ENCODE measurements at regions not wholly inside any gene's neighbourhood (a gene's known extent, or its start where the extent isn't known, plus 50 kb on each side); places are given as distances from the start of the nearest gene placed in this dataset.
A peak's percentile ranks its signal among the peaks of the same experiment; 100 is the strongest.
"Not testable (repeated sequence)": the region's sequence is repeated elsewhere in the genome, so short reads cannot be mapped to it uniquely, and the experiment has no call there.

GRCh38 chr3:152768478-152768877, 66.5 kb upstream of the P2RY1 start:
- Histone ChIP-seq H3K4me2 (ENCODE audit: low read length) (no peak overlapping the region), H3K9ac (ENCODE audit: low read depth, low read length) (no peak overlapping the region), H3K4me1 (ENCODE audit: control insufficient read depth, insufficient read depth, low read length) (no peaks in the 10 kb centered on the region), H3K9me3 (replicated peaks; ENCODE audit: low read length) (no peaks in the 10 kb centered on the region), H3K27me3 (ENCODE audit: control insufficient read depth, insufficient read depth, low read length) (no peaks in the 10 kb centered on the region), H3K4me3 (ENCODE audit: low read length) (no peak overlapping the region), H3K36me3 (ENCODE audit: insufficient read depth, low read length) (no peaks in the 10 kb centered on the region)

- H3K4me3 ChIP-seq (ENCODE audit: low read length), result no peak overlapping the region
- H3K36me3 ChIP-seq (ENCODE audit: insufficient read depth, low read length), result no peaks in the 10 kb centered on the region
- H3K9ac ChIP-seq (ENCODE audit: low read depth, low read length), result no peak overlapping the region
- no peaks in the 10 kb centered on the region for H3K27me3 ChIP-seq (ENCODE audit: control insufficient read depth, insufficient read depth, low read length)
- H3K9me3 ChIP-seq (replicated peaks; ENCODE audit: low read length), result no peaks in the 10 kb centered on the region
- no peak overlapping the region for H3K4me2 ChIP-seq (ENCODE audit: low read length)
- no peaks in the 10 kb centered on the region for H3K4me1 ChIP-seq (ENCODE audit: control insufficient read depth, insufficient read depth, low read length)
These were observed 65.4 kb upstream of the P2RY1 start for GRCh38 chr3:152769523-152769922.

GRCh38 chr3:152770296-152770695, 64.6 kb upstream of the P2RY1 start:
- H3K9ac ChIP-seq (ENCODE audit: low read depth, low read length), result no peak overlapping the region
- H3K4me3 ChIP-seq (ENCODE audit: low read length), result no peak overlapping the region
- no peak overlapping the region for H3K4me2 ChIP-seq (ENCODE audit: low read length)
- H3K36me3 ChIP-seq (ENCODE audit: insufficient read depth, low read length), result no peaks in the 10 kb centered on the region
- H3K9me3 ChIP-seq (replicated peaks; ENCODE audit: low read length), result no peaks in the 10 kb centered on the region
- H3K27me3 ChIP-seq (ENCODE audit: control insufficient read depth, insufficient read depth, low read length), result no peaks in the 10 kb centered on the region
- no peaks in the 10 kb centered on the region for H3K4me1 ChIP-seq (ENCODE audit: control insufficient read depth, insufficient read depth, low read length)

GRCh38 chr3:152771120-152771519, 63.8 kb upstream of the P2RY1 start:
- Histone ChIP-seq H3K36me3 (ENCODE audit: insufficient read depth, low read length) (no peaks in the 10 kb centered on the region), H3K27me3 (ENCODE audit: control insufficient read depth, insufficient read depth, low read length) (no peaks in the 10 kb centered on the region), H3K4me2 (ENCODE audit: low read length) (no peak overlapping the region)

GRCh38 chr3:152772674-152773225, 62.2 kb upstream of the P2RY1 start:
- H3K4me2 ChIP-seq (ENCODE audit: low read length), result no peak overlapping the region
- H3K9ac ChIP-seq (ENCODE audit: low read depth, low read length), result no peak overlapping the region
- H3K27me3 ChIP-seq (ENCODE audit: control insufficient read depth, insufficient read depth, low read length), result no peaks in the 10 kb centered on the region
- no peaks in the 10 kb centered on the region for H3K9me3 ChIP-seq (replicated peaks; ENCODE audit: low read length)
- H3K4me1 ChIP-seq (ENCODE audit: control insufficient read depth, insufficient read depth, low read length), result no peaks in the 10 kb centered on the region
- no peaks in the 10 kb centered on the region for H3K36me3 ChIP-seq (ENCODE audit: insufficient read depth, low read length)
- no peak overlapping the region for H3K4me3 ChIP-seq (ENCODE audit: low read length)

More at GRCh38 chr3:152771120-152771519, 63.8 kb upstream of the P2RY1 start:
- H3K4me1 ChIP-seq (ENCODE audit: control insufficient read depth, insufficient read depth, low read length), result no peaks in the 10 kb centered on the region
- H3K9ac ChIP-seq (ENCODE audit: low read depth, low read length), result no peak overlapping the region
- no peak overlapping the region for H3K4me3 ChIP-seq (ENCODE audit: low read length)
- H3K9me3 ChIP-seq (replicated peaks; ENCODE audit: low read length), result no peaks in the 10 kb centered on the region

- H3K9me3 ChIP-seq (replicated peaks; ENCODE audit: low read length), result no peaks in the 10 kb centered on the region
- no peaks in the 10 kb centered on the region for H3K36me3 ChIP-seq (ENCODE audit: insufficient read depth, low read length)
- no peak overlapping the region for H3K9ac ChIP-seq (ENCODE audit: low read depth, low read length)
- H3K4me2 ChIP-seq (ENCODE audit: low read length), result no peak overlapping the region
- no peaks in the 10 kb centered on the region for H3K4me1 ChIP-seq (ENCODE audit: control insufficient read depth, insufficient read depth, low read length)
- H3K4me3 ChIP-seq (ENCODE audit: low read length), result no peak overlapping the region
- H3K27me3 ChIP-seq (ENCODE audit: control insufficient read depth, insufficient read depth, low read length), result no peaks in the 10 kb centered on the region
These were observed 61.3 kb upstream of the P2RY1 start for GRCh38 chr3:152773633-152774032.

GRCh38 chr3:152774230-152774629, 60.7 kb upstream of the P2RY1 start:
- H3K4me2 ChIP-seq (ENCODE audit: low read length); H3K4me3 ChIP-seq (ENCODE audit: low read length); H3K9ac ChIP-seq (ENCODE audit: low read depth, low read length); H3K36me3 ChIP-seq (ENCODE audit: insufficient read depth, low read length); H3K27me3 ChIP-seq (ENCODE audit: control insufficient read depth, insufficient read depth, low read length); H3K4me1 ChIP-seq (ENCODE audit: control insufficient read depth, insufficient read depth, low read length); H3K9me3 ChIP-seq (replicated peaks; ENCODE audit: low read length): not testable (repeated sequence)

- Histone ChIP-seq H3K4me3 (ENCODE audit: low read length) (no peak overlapping the region), H3K36me3 (ENCODE audit: insufficient read depth, low read length) (no peaks in the 10 kb centered on the region), H3K9me3 (replicated peaks; ENCODE audit: low read length) (no peaks in the 10 kb centered on the region), H3K4me2 (ENCODE audit: low read length) (no peak overlapping the region), H3K4me1 (ENCODE audit: control insufficient read depth, insufficient read depth, low read length) (peaks cover 11% of the 10 kb centered on the region), H3K27me3 (ENCODE audit: control insufficient read depth, insufficient read depth, low read length) (no peaks in the 10 kb centered on the region), H3K9ac (ENCODE audit: low read depth, low read length) (no peak overlapping the region)
These were observed 56.9 kb upstream of the P2RY1 start for GRCh38 chr3:152778022-152778421.

- Histone ChIP-seq H3K4me3 (ENCODE audit: low read length) (no peak overlapping the region), H3K9ac (ENCODE audit: low read depth, low read length) (no peak overlapping the region), H3K36me3 (ENCODE audit: insufficient read depth, low read length) (no peaks in the 10 kb centered on the region), H3K4me1 (ENCODE audit: control insufficient read depth, insufficient read depth, low read length) (peaks cover 11% of the 10 kb centered on the region), H3K4me2 (ENCODE audit: low read length) (peak overlapping the region; percentile 1), H3K9me3 (replicated peaks; ENCODE audit: low read length) (no peaks in the 10 kb centered on the region), H3K27me3 (ENCODE audit: control insufficient read depth, insufficient read depth, low read length) (no peaks in the 10 kb centered on the region)
These were observed 55.3 kb upstream of the P2RY1 start for GRCh38 chr3:152779653-152780052.

- Histone ChIP-seq H3K27me3 (ENCODE audit: control insufficient read depth, insufficient read depth, low read length) (no peaks in the 10 kb centered on the region), H3K4me2 (ENCODE audit: low read length) (no peak overlapping the region), H3K9ac (ENCODE audit: low read depth, low read length) (no peak overlapping the region), H3K4me3 (ENCODE audit: low read length) (no peak overlapping the region), H3K36me3 (ENCODE audit: insufficient read depth, low read length) (no peaks in the 10 kb centered on the region), H3K9me3 (replicated peaks; ENCODE audit: low read length) (no peaks in the 10 kb centered on the region), H3K4me1 (ENCODE audit: control insufficient read depth, insufficient read depth, low read length) (peaks cover 11% of the 10 kb centered on the region)
These were observed 54.4 kb upstream of the P2RY1 start for GRCh38 chr3:152780553-152780952.

GRCh38 chr3:152785051-152785450, 49.9 kb upstream of the P2RY1 start:
- Histone ChIP-seq H3K36me3 (ENCODE audit: insufficient read depth, low read length) (no peaks in the 10 kb centered on the region), H3K9ac (ENCODE audit: low read depth, low read length) (no peak overlapping the region), H3K4me3 (ENCODE audit: low read length) (no peak overlapping the region), H3K9me3 (replicated peaks; ENCODE audit: low read length) (no peaks in the 10 kb centered on the region), H3K4me2 (ENCODE audit: low read length) (no peak overlapping the region), H3K27me3 (ENCODE audit: control insufficient read depth, insufficient read depth, low read length) (no peaks in the 10 kb centered on the region), H3K4me1 (ENCODE audit: control insufficient read depth, insufficient read depth, low read length) (peaks cover 1% of the 10 kb centered on the region)

All from skeletal muscle satellite cell (primary cell).